WTC11 (cell line): ENCODE measurements at regions not wholly inside any gene's neighbourhood (a gene's known extent, or its start where the extent isn't known, plus 50 kb on each side); places are given as distances from the start of the nearest gene placed in this dataset.
A peak's percentile ranks its signal among the peaks of the same experiment; 100 is the strongest.

Experiments used
- ATAC-seq: fragments of 200-7000 bp; cut with Tn5 transposase; 2 replicates; pipeline ENCODE4 v1.10.0; 2021; ENCODE audit warnings: mild to moderate bottlenecking, moderate library complexity
- CTCF ChIA-PET: fragments of 300-600 bp; sonication (Branson Sonifier 250); formaldehyde crosslinking; loops from one replicate; lab custom pipeline; 2021; ENCODE audit warnings: antibody characterized with exemption; lab: Charles Lee
- POLR2A ChIA-PET: fragments of 350-600 bp; sonication (Branson Sonifier 250); formaldehyde crosslinking; loops from one replicate; lab custom pipeline; 2021; ENCODE audit warnings: antibody characterized with exemption; lab: Charles Lee
- DNase-seq: peaks from one replicate; pipeline ENCODE4 v3.0.0; 2021; ENCODE audit warnings: low spot score
- H3K27ac Mint-ChIP-seq: 2 replicates; pipeline ENCODE4 v1.8.0; 2021; ENCODE audit warnings: mixed read lengths
- H3K27me3 Mint-ChIP-seq: 2 replicates; pipeline ENCODE4 v1.8.0; 2021; ENCODE audit warnings: low read depth, mild to moderate bottlenecking, moderate library complexity, mixed read lengths
- H3K36me3 Mint-ChIP-seq: 2 replicates; pipeline ENCODE4 v1.8.0; 2021; ENCODE audit warnings: mixed read lengths
- H3K4me1 Mint-ChIP-seq: 2 replicates; pipeline ENCODE4 v1.8.0; 2022; ENCODE audit warnings: mixed read lengths
- H3K4me3 Mint-ChIP-seq: 2 replicates; pipeline ENCODE4 v1.8.0; 2021; ENCODE audit warnings: mild to moderate bottlenecking, moderate library complexity, mixed read lengths
- H3K9me3 Mint-ChIP-seq: 2 replicates; pipeline ENCODE4 v1.8.0; 2021; ENCODE audit warnings: mixed read lengths
- GRHL2 ChIP-seq: fragments of 250-450 bp; sonication (Bioruptor Pico); IDR thresholded peaks from 2 replicates; pipeline ENCODE4 v1.8.0; 2022; ENCODE audit warnings: mild to moderate bottlenecking, moderate library complexity; ENCODE audit not compliant: insufficient replicate concordance, severe bottlenecking
- MYBL2 ChIP-seq: sonication (generic); formaldehyde crosslinking; IDR thresholded peaks from 2 replicates; pipeline ENCODE4 v1.8.1; 2023; ENCODE audit warnings: mild to moderate bottlenecking, moderate library complexity, missing genetic modification reagents
- NR3C1 ChIP-seq: sonication (generic); formaldehyde crosslinking; conservative IDR thresholded peaks from 2 replicates; pipeline ENCODE4 v1.8.1; 2023; ENCODE audit warnings: low read depth, mild to moderate bottlenecking, missing genetic modification reagents
- RELA ChIP-seq: sonication (generic); formaldehyde crosslinking; IDR thresholded peaks from 2 replicates; pipeline ENCODE4 v1.8.1; 2022; ENCODE audit warnings: missing genetic modification reagents, mild to moderate bottlenecking, borderline replicate concordance
- ZNF423 ChIP-seq: fragments of 250-450 bp; sonication (Bioruptor Pico); IDR thresholded peaks from 2 replicates; pipeline ENCODE4 v2.1.2; 2022; ENCODE audit warnings: mild to moderate bottlenecking, moderate library complexity
- TF ChIP-seq, protein P1 (sequence below): sonication (generic); formaldehyde crosslinking; IDR thresholded peaks from 2 replicates; pipeline ENCODE4 v1.8.1; 2023; ENCODE audit warnings: mild to moderate bottlenecking, missing genetic modification reagents, moderate library complexity
- TF ChIP-seq, protein P2 (sequence below): sonication (generic); formaldehyde crosslinking; IDR thresholded peaks from 2 replicates; pipeline ENCODE4 v1.8.1; 2023; ENCODE audit warnings: mild to moderate bottlenecking, missing genetic modification reagents
- TF ChIP-seq, protein P3 (sequence below): sonication (generic); formaldehyde crosslinking; IDR thresholded peaks from 2 replicates; pipeline ENCODE4 v1.8.0; 2022; ENCODE audit warnings: mild to moderate bottlenecking, missing genetic modification reagents
- TF ChIP-seq, protein P4 (sequence below): sonication (generic); formaldehyde crosslinking; IDR thresholded peaks from 2 replicates; pipeline ENCODE4 v1.8.0; 2022; ENCODE audit warnings: mild to moderate bottlenecking, missing genetic modification reagents
- TF ChIP-seq, protein P5 (sequence below): sonication (generic); formaldehyde crosslinking; IDR thresholded peaks from 2 replicates; pipeline ENCODE4 v1.8.0; 2022; ENCODE audit warnings: missing genetic modification reagents
- TF ChIP-seq, protein P6 (sequence below): sonication (generic); formaldehyde crosslinking; IDR thresholded peaks from 2 replicates; pipeline ENCODE4 v1.8.1; 2022; ENCODE audit warnings: mild to moderate bottlenecking, moderate library complexity, missing genetic modification reagents
- TF ChIP-seq, protein P7 (sequence below): sonication (generic); formaldehyde crosslinking; IDR thresholded peaks from 2 replicates; pipeline ENCODE4 v1.8.1; 2023; ENCODE audit warnings: mild to moderate bottlenecking, missing genetic modification reagents

DNA sequence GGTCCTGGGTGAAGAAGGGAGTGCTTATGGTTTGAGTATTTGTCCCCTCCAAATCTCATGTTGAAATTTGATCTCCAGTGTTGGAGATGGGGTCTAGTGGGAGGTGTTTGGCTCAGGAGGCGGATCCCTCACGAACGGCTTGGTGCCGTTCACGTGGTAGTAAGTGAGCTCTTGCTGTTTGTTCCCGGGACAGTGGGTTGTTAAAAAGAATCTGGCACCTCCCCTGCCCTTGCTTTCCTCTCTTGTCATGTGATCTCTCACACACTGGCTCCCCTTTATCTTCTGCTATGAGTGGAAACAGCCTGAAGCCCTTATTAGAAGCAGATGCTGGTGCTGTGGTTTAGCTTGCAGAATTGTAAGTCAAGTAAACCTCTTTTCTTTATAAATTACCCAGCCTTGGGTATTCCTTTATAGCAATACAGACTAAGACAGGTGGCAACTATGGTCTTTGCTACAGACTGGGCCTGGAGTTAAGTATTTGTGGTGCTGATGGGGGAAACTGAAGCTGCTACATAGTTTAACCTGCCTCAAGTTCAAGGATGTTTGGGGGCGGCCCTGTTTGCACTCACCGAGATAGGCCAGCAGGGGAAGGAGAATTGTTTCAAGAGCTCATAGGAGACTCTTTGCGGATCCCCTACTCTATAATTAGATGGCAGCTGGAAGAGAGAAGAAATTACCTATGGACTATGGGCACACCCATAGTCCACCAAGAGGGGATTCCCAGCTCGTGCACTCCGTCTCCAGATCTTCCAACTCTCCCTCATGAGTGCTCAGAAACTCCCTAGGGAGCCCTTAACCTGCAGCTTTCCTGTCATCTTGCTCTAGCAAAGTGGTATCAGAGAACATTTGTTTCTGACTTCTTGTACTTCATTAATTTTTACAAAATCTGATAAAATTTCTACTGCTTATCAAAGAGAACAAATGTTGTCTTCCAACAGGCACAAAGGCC lies 164.6 kb downstream of the SLC15A5 start:
- ChIA-PET POLR2A (interaction anchor here (0.8 to 1.3 kb wide), 2 partner anchors 9 to 523 kb away, joined by 3 read pairs; no protein-coding TSS in a partner anchor), CTCF (interaction anchor here (0.6 to 2.5 kb wide), 7 partner anchors 9 to 106 kb away, joined by 3 to 36 read pairs (median 4); no protein-coding TSS in a partner anchor)
- peak; percentile 95 for ATAC-seq
- peak; percentile 43 for DNase-seq
- Mint-ChIP-seq H3K36me3 (no peaks in the 10 kb centered on the region), H3K27ac (peak overlapping the region; percentile 84), H3K9me3 (no peaks in the 10 kb centered on the region), H3K4me3 (peak overlapping the region; percentile 63), H3K4me1 (peaks cover 23% of the 10 kb centered on the region), H3K27me3 (no peaks in the 10 kb centered on the region)
- TF ChIP-seq, protein P1, sequence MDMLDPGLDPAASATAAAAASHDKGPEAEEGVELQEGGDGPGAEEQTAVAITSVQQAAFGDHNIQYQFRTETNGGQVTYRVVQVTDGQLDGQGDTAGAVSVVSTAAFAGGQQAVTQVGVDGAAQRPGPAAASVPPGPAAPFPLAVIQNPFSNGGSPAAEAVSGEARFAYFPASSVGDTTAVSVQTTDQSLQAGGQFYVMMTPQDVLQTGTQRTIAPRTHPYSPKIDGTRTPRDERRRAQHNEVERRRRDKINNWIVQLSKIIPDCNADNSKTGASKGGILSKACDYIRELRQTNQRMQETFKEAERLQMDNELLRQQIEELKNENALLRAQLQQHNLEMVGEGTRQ, result peak; percentile 77
- TF ChIP-seq, protein P2, sequence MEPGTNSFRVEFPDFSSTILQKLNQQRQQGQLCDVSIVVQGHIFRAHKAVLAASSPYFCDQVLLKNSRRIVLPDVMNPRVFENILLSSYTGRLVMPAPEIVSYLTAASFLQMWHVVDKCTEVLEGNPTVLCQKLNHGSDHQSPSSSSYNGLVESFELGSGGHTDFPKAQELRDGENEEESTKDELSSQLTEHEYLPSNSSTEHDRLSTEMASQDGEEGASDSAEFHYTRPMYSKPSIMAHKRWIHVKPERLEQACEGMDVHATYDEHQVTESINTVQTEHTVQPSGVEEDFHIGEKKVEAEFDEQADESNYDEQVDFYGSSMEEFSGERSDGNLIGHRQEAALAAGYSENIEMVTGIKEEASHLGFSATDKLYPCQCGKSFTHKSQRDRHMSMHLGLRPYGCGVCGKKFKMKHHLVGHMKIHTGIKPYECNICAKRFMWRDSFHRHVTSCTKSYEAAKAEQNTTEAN, result no peak
- TF ChIP-seq, protein P3, sequence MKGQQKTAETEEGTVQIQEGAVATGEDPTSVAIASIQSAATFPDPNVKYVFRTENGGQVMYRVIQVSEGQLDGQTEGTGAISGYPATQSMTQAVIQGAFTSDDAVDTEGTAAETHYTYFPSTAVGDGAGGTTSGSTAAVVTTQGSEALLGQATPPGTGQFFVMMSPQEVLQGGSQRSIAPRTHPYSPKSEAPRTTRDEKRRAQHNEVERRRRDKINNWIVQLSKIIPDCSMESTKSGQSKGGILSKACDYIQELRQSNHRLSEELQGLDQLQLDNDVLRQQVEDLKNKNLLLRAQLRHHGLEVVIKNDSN, result peak; percentile 73
- TF ChIP-seq, protein P4, sequence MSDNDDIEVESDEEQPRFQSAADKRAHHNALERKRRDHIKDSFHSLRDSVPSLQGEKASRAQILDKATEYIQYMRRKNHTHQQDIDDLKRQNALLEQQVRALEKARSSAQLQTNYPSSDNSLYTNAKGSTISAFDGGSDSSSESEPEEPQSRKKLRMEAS (CRISPR knock-in tag), result peak; percentile 41; the same call in 1 of the 2 replicates
- TF ChIP-seq RELA (CRISPR knock-in tag) (no peak), NR3C1 (no peak), MYBL2 (CRISPR knock-in tag) (no peak), GRHL2 (CRISPR knock-in tag) (no peak)
- TF ChIP-seq, protein P5, sequence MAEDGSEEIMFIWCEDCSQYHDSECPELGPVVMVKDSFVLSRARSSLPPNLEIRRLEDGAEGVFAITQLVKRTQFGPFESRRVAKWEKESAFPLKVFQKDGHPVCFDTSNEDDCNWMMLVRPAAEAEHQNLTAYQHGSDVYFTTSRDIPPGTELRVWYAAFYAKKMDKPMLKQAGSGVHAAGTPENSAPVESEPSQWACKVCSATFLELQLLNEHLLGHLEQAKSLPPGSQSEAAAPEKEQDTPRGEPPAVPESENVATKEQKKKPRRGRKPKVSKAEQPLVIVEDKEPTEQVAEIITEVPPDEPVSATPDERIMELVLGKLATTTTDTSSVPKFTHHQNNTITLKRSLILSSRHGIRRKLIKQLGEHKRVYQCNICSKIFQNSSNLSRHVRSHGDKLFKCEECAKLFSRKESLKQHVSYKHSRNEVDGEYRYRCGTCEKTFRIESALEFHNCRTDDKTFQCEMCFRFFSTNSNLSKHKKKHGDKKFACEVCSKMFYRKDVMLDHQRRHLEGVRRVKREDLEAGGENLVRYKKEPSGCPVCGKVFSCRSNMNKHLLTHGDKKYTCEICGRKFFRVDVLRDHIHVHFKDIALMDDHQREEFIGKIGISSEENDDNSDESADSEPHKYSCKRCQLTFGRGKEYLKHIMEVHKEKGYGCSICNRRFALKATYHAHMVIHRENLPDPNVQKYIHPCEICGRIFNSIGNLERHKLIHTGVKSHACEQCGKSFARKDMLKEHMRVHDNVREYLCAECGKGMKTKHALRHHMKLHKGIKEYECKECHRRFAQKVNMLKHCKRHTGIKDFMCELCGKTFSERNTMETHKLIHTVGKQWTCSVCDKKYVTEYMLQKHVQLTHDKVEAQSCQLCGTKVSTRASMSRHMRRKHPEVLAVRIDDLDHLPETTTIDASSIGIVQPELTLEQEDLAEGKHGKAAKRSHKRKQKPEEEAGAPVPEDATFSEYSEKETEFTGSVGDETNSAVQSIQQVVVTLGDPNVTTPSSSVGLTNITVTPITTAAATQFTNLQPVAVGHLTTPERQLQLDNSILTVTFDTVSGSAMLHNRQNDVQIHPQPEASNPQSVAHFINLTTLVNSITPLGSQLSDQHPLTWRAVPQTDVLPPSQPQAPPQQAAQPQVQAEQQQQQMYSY, result peak; percentile 95
- TF ChIP-seq, protein P6, sequence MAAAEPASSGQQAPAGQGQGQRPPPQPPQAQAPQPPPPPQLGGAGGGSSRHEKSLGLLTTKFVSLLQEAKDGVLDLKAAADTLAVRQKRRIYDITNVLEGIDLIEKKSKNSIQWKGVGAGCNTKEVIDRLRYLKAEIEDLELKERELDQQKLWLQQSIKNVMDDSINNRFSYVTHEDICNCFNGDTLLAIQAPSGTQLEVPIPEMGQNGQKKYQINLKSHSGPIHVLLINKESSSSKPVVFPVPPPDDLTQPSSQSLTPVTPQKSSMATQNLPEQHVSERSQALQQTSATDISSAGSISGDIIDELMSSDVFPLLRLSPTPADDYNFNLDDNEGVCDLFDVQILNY, result no peak

DNA sequence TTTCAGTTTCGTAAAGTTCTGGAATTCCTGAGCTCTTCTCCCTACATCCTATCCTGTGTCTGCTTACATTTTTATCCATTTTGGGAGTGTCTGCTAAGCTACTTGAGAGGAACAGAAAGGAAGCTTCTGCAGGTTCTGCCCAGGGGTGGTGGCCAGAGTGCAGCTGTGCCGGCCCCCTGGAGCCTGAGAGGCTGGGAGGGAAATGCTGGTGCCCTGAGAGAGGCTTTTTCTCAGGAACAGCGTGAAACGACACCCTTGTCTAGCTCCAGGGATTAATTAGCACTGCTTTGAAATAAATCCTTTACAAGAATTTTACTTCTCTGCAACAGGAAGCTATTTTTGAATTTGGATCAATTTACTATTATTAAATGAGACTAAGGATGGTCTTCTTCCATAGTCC lies 165.4 kb downstream of the SLC15A5 start:
- Mint-ChIP-seq H3K36me3 (no peaks in the 10 kb centered on the region), H3K4me1 (peaks cover 23% of the 10 kb centered on the region), H3K9me3 (no peaks in the 10 kb centered on the region), H3K27me3 (no peaks in the 10 kb centered on the region), H3K4me3 (peak overlapping the region; percentile 63), H3K27ac (peak overlapping the region; percentile 84; the same call in 1 of the 2 replicates)
- POLR2A ChIA-PET, result interaction anchor here (0.8 to 1.3 kb wide), 2 partner anchors 10 to 524 kb away, joined by 3 read pairs; no protein-coding TSS in a partner anchor
- no peak for DNase-seq
- no peak for ATAC-seq
- CTCF ChIA-PET, result interaction anchor here (1.2 to 2.5 kb wide), 5 partner anchors 10 to 54 kb away, joined by 3 to 36 read pairs (median 4); no protein-coding TSS in a partner anchor
- TF ChIP-seq, protein P7, sequence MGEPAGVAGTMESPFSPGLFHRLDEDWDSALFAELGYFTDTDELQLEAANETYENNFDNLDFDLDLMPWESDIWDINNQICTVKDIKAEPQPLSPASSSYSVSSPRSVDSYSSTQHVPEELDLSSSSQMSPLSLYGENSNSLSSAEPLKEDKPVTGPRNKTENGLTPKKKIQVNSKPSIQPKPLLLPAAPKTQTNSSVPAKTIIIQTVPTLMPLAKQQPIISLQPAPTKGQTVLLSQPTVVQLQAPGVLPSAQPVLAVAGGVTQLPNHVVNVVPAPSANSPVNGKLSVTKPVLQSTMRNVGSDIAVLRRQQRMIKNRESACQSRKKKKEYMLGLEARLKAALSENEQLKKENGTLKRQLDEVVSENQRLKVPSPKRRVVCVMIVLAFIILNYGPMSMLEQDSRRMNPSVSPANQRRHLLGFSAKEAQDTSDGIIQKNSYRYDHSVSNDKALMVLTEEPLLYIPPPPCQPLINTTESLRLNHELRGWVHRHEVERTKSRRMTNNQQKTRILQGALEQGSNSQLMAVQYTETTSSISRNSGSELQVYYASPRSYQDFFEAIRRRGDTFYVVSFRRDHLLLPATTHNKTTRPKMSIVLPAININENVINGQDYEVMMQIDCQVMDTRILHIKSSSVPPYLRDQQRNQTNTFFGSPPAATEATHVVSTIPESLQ (CRISPR knock-in tag), result no peak
- TF ChIP-seq ZNF423 (CRISPR knock-in tag), result 0 out of 2 replicates have a peak, but pooled peaks have one; percentile 18
